ENCODE measurements at regions not wholly inside any gene's neighbourhood (a gene's known extent, or its start where the extent isn't known, plus 50 kb on each side); places are given as distances from the start of the nearest gene placed in this dataset.

GRCh38 chr12:116425256-116426193 is 133.7 kb upstream of the MAP1LC3B2 start:
- Histone ChIP-seq H3K9ac (ENCODE audit: insufficient read depth, low read depth, low read length) (no peak overlapping the region), H3K27ac (ENCODE audit: extremely low read length, insufficient read depth, low read length) (no peak overlapping the region), H3K4me1 (ENCODE audit: insufficient read depth, low read length) (peaks cover 11% of the 10 kb centered on the region; the same call in 1 of the 2 replicates), H3K36me3 (replicated peaks in 1 of 2; ENCODE audit: control insufficient read depth in 1 of 2, insufficient read depth in 2 of 2, low read length in 2 of 2) (no peaks in the 10 kb centered on the region), H3K9me3 (ENCODE audit: low read length) (no peaks in the 10 kb centered on the region), H3K4me3 (replicated peaks in 1 of 3; ENCODE audit: insufficient read depth in 1 of 3, low read depth in 2 of 3, low read length in 3 of 3) (no peak overlapping the region), H3K4me2 (ENCODE audit: low read depth, low read length) (no peak overlapping the region), H3K79me2 (ENCODE audit: insufficient read depth, low read length) (no peaks in the 10 kb centered on the region), H4K20me1 (ENCODE audit: insufficient read depth, low read length) (no peaks in the 10 kb centered on the region), H2AFZ (ENCODE audit: low read length) (no peak overlapping the region), H3K27me3 (ENCODE audit: control insufficient read depth in 1 of 2, insufficient read depth in 2 of 2, low read length in 2 of 2) (peaks cover 1 to 9% of the 10 kb centered on the region in 2 experiments; a peak in 3 of 5 replicates)
- TF ChIP-seq ATF4 (CRISPR knock-in tag; IDR thresholded peaks at IDR 0.05) = no peak
- TF ChIP-seq ATF1 (CRISPR knock-in tag; IDR thresholded peaks at IDR 0.05) = no peak
- no peak for TF ChIP-seq JARID2 (CRISPR knock-in tag; IDR thresholded peaks at IDR 0.05; ENCODE audit: insufficient replicate concordance)
- TF ChIP-seq ERF (CRISPR knock-in tag; IDR thresholded peaks at IDR 0.05) = no peak
- TF ChIP-seq NBN (conservative IDR thresholded peaks at IDR 0.05) = no peak
- TF ChIP-seq TOE1 (CRISPR knock-in tag; IDR thresholded peaks at IDR 0.05) = no peak
- TF ChIP-seq ZNF350 (CRISPR knock-in tag; IDR thresholded peaks at IDR 0.05; ENCODE audit: borderline replicate concordance, low read depth) = no peak
- no peak for TF ChIP-seq ZNF713 (CRISPR knock-in tag; IDR thresholded peaks at IDR 0.05)
- no peak for TF ChIP-seq ZNF75D (CRISPR knock-in tag; IDR thresholded peaks at IDR 0.05; ENCODE audit: borderline replicate concordance)
- no peak for TF ChIP-seq ATF6 (CRISPR knock-in tag; conservative IDR thresholded peaks at IDR 0.05)
- TF ChIP-seq ZNF761 (CRISPR knock-in tag; conservative IDR thresholded peaks at IDR 0.05) = no peak
- no peak for TF ChIP-seq ZNF737 (CRISPR knock-in tag; IDR thresholded peaks at IDR 0.05; ENCODE audit: borderline replicate concordance)
- no peak for TF ChIP-seq FOXA3 (CRISPR knock-in tag; IDR thresholded peaks at IDR 0.05)
- no peak for TF ChIP-seq MYNN (CRISPR knock-in tag; IDR thresholded peaks at IDR 0.05; ENCODE audit: low read depth)
- TF ChIP-seq CSRNP2 (CRISPR knock-in tag; conservative IDR thresholded peaks at IDR 0.05; ENCODE audit: low read depth) = no peak
- no peak for TF ChIP-seq ZBTB8A (CRISPR knock-in tag; IDR thresholded peaks at IDR 0.05; ENCODE audit: borderline replicate concordance, low read depth)
- FAIRE-seq (no peak), ATAC-seq (no peak), DNase-seq (ENCODE audit: low spot score) (no peak)
- BruUV-seq (replicated peaks) = no TSS peak
- 55% methylated on average over 15 of the region's 15 CpGs for WGBS (ENCODE audit: low lambda C conversion rate)
- intact Hi-C loops (cut with micrococcal nuclease; ENCODE audit: unreplicated experiment) (no loop called here), in situ Hi-C loops (cut with HindIII; ENCODE audit: extremely low pct_ligation_motif_present, low pct_unique_long_range_greater_than_20kb) (no loop called here)
- ChIA-PET POLR2A (no interaction called here), CTCF (ENCODE audit: low intra/inter-chr PET ratio, low total read pairs) (no interaction called here)
